KOPT-K1 (cell line): ENCODE measurements at regions not wholly inside any gene's neighbourhood (a gene's known extent, or its start where the extent isn't known, plus 50 kb on each side); places are given as distances from the start of the nearest gene placed in this dataset.

ENCODE experiments used
- H3K27ac ChIP-seq: fragments of 200-600 bp; sonication (generic); 2 replicates; pipeline ENCODE4 v1.5.1; 2016; ENCODE audit warnings: antibody characterized with exemption, mild to moderate bottlenecking, low read depth, low read length; ENCODE audit not compliant: poor library complexity, severe bottlenecking
- H3K36me3 ChIP-seq: fragments of 200-600 bp; sonication (generic); 2 replicates; pipeline ENCODE4 v1.5.1; 2017; ENCODE audit warnings: antibody characterized with exemption, mild to moderate bottlenecking, low read length, moderate library complexity; ENCODE audit not compliant: insufficient read depth
- H3K9me3 ChIP-seq: fragments of 200-600 bp; sonication (generic); 2 replicates; pipeline ENCODE4 v1.5.1; 2017; ENCODE audit warnings: antibody characterized with exemption, low read length, mild to moderate bottlenecking; ENCODE audit not compliant: insufficient read depth, poor library complexity, severe bottlenecking

- Histone ChIP-seq H3K36me3 (no peaks in the 10 kb centered on the region), H3K27ac (no peak overlapping the region), H3K9me3 (no peaks in the 10 kb centered on the region)
Observed at GRCh38 chr18:44238454-44238853, 442.2 kb upstream of the SETBP1 start.

- H3K27ac ChIP-seq, result no peak overlapping the region
Observed at GRCh38 chr18:44238911-44239310, 441.8 kb upstream of the SETBP1 start.

GRCh38 chr18:44241020-44241419 is 439.7 kb upstream of the SETBP1 start:
- no peak overlapping the region for H3K27ac ChIP-seq
- H3K36me3 ChIP-seq, result no peaks in the 10 kb centered on the region
- H3K9me3 ChIP-seq, result no peaks in the 10 kb centered on the region

More at GRCh38 chr18:44238911-44239310, 441.8 kb upstream of the SETBP1 start:
- Histone ChIP-seq H3K9me3 (no peaks in the 10 kb centered on the region), H3K36me3 (no peaks in the 10 kb centered on the region)

- H3K27ac ChIP-seq, result no peak overlapping the region
- no peaks in the 10 kb centered on the region for H3K9me3 ChIP-seq
- no peaks in the 10 kb centered on the region for H3K36me3 ChIP-seq
Observed at GRCh38 chr18:44245019-44245418, 435.7 kb upstream of the SETBP1 start.

GRCh38 chr18:44246001-44246400 is 434.7 kb upstream of the SETBP1 start:
- no peaks in the 10 kb centered on the region for H3K36me3 ChIP-seq
- H3K9me3 ChIP-seq, result no peaks in the 10 kb centered on the region
- H3K27ac ChIP-seq, result no peak overlapping the region

GRCh38 chr18:44258086-44258485 is 422.6 kb upstream of the SETBP1 start:
- peaks cover 12% of the 10 kb centered on the region for H3K9me3 ChIP-seq
- no peak overlapping the region for H3K27ac ChIP-seq
- H3K36me3 ChIP-seq, result no peaks in the 10 kb centered on the region

GRCh38 chr18:44258576-44258975 is 422.1 kb upstream of the SETBP1 start:
- H3K27ac ChIP-seq, result no peak overlapping the region
- peaks cover 15% of the 10 kb centered on the region for H3K9me3 ChIP-seq
- no peaks in the 10 kb centered on the region for H3K36me3 ChIP-seq

- H3K9me3 ChIP-seq, result peaks cover 15% of the 10 kb centered on the region
- no peaks in the 10 kb centered on the region for H3K36me3 ChIP-seq
- no peak overlapping the region for H3K27ac ChIP-seq
Observed at GRCh38 chr18:44259610-44260009, 421.1 kb upstream of the SETBP1 start.

GRCh38 chr18:44265437-44265836 is 415.3 kb upstream of the SETBP1 start:
- H3K27ac ChIP-seq, result no peak overlapping the region
- H3K9me3 ChIP-seq, result peaks cover 15% of the 10 kb centered on the region
- no peaks in the 10 kb centered on the region for H3K36me3 ChIP-seq

- no peaks in the 10 kb centered on the region for H3K36me3 ChIP-seq
- no peaks in the 10 kb centered on the region for H3K9me3 ChIP-seq
- H3K27ac ChIP-seq, result no peak overlapping the region
Observed at GRCh38 chr18:44273298-44273697, 407.4 kb upstream of the SETBP1 start.

- Histone ChIP-seq H3K27ac (no peak overlapping the region), H3K36me3 (no peaks in the 10 kb centered on the region), H3K9me3 (no peaks in the 10 kb centered on the region)
Observed at GRCh38 chr18:44280479-44280878, 400.2 kb upstream of the SETBP1 start.

- no peaks in the 10 kb centered on the region for H3K9me3 ChIP-seq
- no peaks in the 10 kb centered on the region for H3K36me3 ChIP-seq
- no peak overlapping the region for H3K27ac ChIP-seq
Observed at GRCh38 chr18:44286049-44286448, 394.6 kb upstream of the SETBP1 start.

GRCh38 chr18:44290366-44290977 is 390.2 kb upstream of the SETBP1 start:
- H3K27ac ChIP-seq, result no peak overlapping the region
- H3K9me3 ChIP-seq, result no peaks in the 10 kb centered on the region
- H3K36me3 ChIP-seq, result no peaks in the 10 kb centered on the region

GRCh38 chr18:44298566-44298965 is 382.1 kb upstream of the SETBP1 start:
- Histone ChIP-seq H3K27ac (no peak overlapping the region), H3K9me3 (no peaks in the 10 kb centered on the region), H3K36me3 (no peaks in the 10 kb centered on the region)

- no peaks in the 10 kb centered on the region for H3K36me3 ChIP-seq
- no peaks in the 10 kb centered on the region for H3K9me3 ChIP-seq
- H3K27ac ChIP-seq, result no peak overlapping the region
Observed at GRCh38 chr18:44309185-44309584, 371.5 kb upstream of the SETBP1 start.

- no peaks in the 10 kb centered on the region for H3K36me3 ChIP-seq
- H3K27ac ChIP-seq, result no peak overlapping the region
- H3K9me3 ChIP-seq, result no peaks in the 10 kb centered on the region
Observed at GRCh38 chr18:44320619-44321460, 359.8 kb upstream of the SETBP1 start.
